ENCODE measurements at regions not wholly inside any gene's neighbourhood (a gene's known extent, or its start where the extent isn't known, plus 50 kb on each side); places are given as distances from the start of the nearest gene placed in this dataset.

GRCh38 chr4:136219592-136220125 lies 1312.6 kb downstream of the PCDH18 start:
- no peaks in the 10 kb centered on the region for H3K27me3 ChIP-seq (replicated peaks; ENCODE audit: insufficient read depth, low read depth, low read length, poor library complexity)
- H3K4me3 ChIP-seq (ENCODE audit: low read depth, low read length, poor library complexity, severe bottlenecking): no peak overlapping the region
- CTCF ChIA-PET: no interaction called here
- POLR2A ChIA-PET (ENCODE audit: low non-redundant PET): no interaction called here
- no peaks in the 10 kb centered on the region for H3K36me3 ChIP-seq (ENCODE audit: insufficient read depth, low read length, poor library complexity, severe bottlenecking)
- no peak overlapping the region for H3K27ac ChIP-seq (ENCODE audit: low read depth, low read length, poor library complexity, severe bottlenecking)
- no peaks in the 10 kb centered on the region for H3K9me3 ChIP-seq (ENCODE audit: low read depth, low read length, poor library complexity, severe bottlenecking)
- no TSS peak for BruUV-seq (replicated peaks)
- DNase-seq (ENCODE audit: low spot score): no peak
- TF ChIP-seq CTCF (conservative IDR thresholded peaks at IDR 0.05; ENCODE audit: low read depth, low read length) (no peak), EZH2 (IDR thresholded peaks at IDR 0.05; ENCODE audit: borderline replicate concordance, low read depth, low read length, poor library complexity, severe bottlenecking) (no peak)
- intact Hi-C loops (cut with micrococcal nuclease; ENCODE audit: unreplicated experiment): no loop called here
- no peaks in the 10 kb centered on the region for H3K4me1 ChIP-seq (ENCODE audit: insufficient read depth, low read length, poor library complexity, severe bottlenecking)

DNA sequence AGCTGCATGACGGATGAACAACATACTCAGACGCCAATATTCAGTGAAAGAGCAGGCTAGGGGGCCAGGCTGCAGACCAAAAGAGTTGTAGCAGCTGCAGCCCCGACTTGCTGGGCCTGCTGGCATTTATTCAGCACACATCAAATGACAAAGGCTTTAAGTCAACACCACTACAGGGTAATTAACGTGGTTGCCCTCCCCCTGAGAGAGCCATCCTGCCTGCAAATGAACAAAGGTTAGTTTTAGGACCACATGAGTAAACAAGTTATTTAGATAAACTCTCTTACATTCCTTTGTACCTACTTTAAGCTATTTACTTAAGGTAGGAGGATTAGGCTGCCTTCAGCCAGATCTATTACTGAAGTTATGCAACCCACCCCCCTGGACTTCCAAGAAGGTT lies 1329.1 kb downstream of the PCDH18 start:
- TF ChIP-seq CTCF (conservative IDR thresholded peaks at IDR 0.05; ENCODE audit: low read depth, low read length) (no peak), EZH2 (IDR thresholded peaks at IDR 0.05; ENCODE audit: borderline replicate concordance, low read depth, low read length, poor library complexity, severe bottlenecking) (no peak)
- H3K36me3 ChIP-seq (ENCODE audit: insufficient read depth, low read length, poor library complexity, severe bottlenecking): no peaks in the 10 kb centered on the region
- no peaks in the 10 kb centered on the region for H3K27me3 ChIP-seq (replicated peaks; ENCODE audit: insufficient read depth, low read depth, low read length, poor library complexity)
- H3K4me3 ChIP-seq (ENCODE audit: low read depth, low read length, poor library complexity, severe bottlenecking): no peak overlapping the region
- POLR2A ChIA-PET (ENCODE audit: low non-redundant PET): no interaction called here
- no peak overlapping the region for H3K27ac ChIP-seq (ENCODE audit: low read depth, low read length, poor library complexity, severe bottlenecking)
- no peak for DNase-seq (ENCODE audit: low spot score)
- BruUV-seq (replicated peaks): no TSS peak
- no peaks in the 10 kb centered on the region for H3K4me1 ChIP-seq (ENCODE audit: insufficient read depth, low read length, poor library complexity, severe bottlenecking)
- no peaks in the 10 kb centered on the region for H3K9me3 ChIP-seq (ENCODE audit: low read depth, low read length, poor library complexity, severe bottlenecking)
- CTCF ChIA-PET: interaction anchor here (0.5 kb wide), 1 partner anchor 59 kb away, joined by 5 read pairs; no protein-coding TSS in a partner anchor
- intact Hi-C loops (cut with micrococcal nuclease; ENCODE audit: unreplicated experiment): no loop called here

- Histone ChIP-seq H3K27ac (ENCODE audit: low read depth, low read length, poor library complexity, severe bottlenecking) (no peak overlapping the region), H3K4me1 (ENCODE audit: insufficient read depth, low read length, poor library complexity, severe bottlenecking) (no peaks in the 10 kb centered on the region), H3K36me3 (ENCODE audit: insufficient read depth, low read length, poor library complexity, severe bottlenecking) (no peaks in the 10 kb centered on the region), H3K9me3 (ENCODE audit: low read depth, low read length, poor library complexity, severe bottlenecking) (no peaks in the 10 kb centered on the region), H3K27me3 (replicated peaks; ENCODE audit: insufficient read depth, low read depth, low read length, poor library complexity) (no peaks in the 10 kb centered on the region), H3K4me3 (ENCODE audit: low read depth, low read length, poor library complexity, severe bottlenecking) (no peak overlapping the region)
- TF ChIP-seq CTCF (conservative IDR thresholded peaks at IDR 0.05; ENCODE audit: low read depth, low read length) (no peak), EZH2 (IDR thresholded peaks at IDR 0.05; ENCODE audit: borderline replicate concordance, low read depth, low read length, poor library complexity, severe bottlenecking) (no peak)
- DNase-seq (ENCODE audit: low spot score): no peak
- intact Hi-C loops (cut with micrococcal nuclease; ENCODE audit: unreplicated experiment): no loop called here
- ChIA-PET CTCF (no interaction called here), POLR2A (ENCODE audit: low non-redundant PET) (no interaction called here)
- no TSS peak for BruUV-seq (replicated peaks)
Measured at GRCh38 chr4:136198358-136198757, 1333.9 kb downstream of the PCDH18 start.

All from A673 (cell line).